ENCODE measurements at regions not wholly inside any gene's neighbourhood (a gene's known extent, or its start where the extent isn't known, plus 50 kb on each side); places are given as distances from the start of the nearest gene placed in this dataset.

GRCh38 chr18:55886886-55887285, 298.9 kb upstream of the TCF4 start:
- no peak for TF ChIP-seq JUND (IDR thresholded peaks at IDR 0.05; ENCODE audit: low read depth)
- in situ Hi-C loops (cut with HindIII; ENCODE audit: low pct_unique_long_range_greater_than_20kb, low sequenced_read_pairs), result no loop called here
- DNase-seq (ENCODE audit: low read depth in 1 of 2, low spot score in 1 of 2), result no peak

DNA sequence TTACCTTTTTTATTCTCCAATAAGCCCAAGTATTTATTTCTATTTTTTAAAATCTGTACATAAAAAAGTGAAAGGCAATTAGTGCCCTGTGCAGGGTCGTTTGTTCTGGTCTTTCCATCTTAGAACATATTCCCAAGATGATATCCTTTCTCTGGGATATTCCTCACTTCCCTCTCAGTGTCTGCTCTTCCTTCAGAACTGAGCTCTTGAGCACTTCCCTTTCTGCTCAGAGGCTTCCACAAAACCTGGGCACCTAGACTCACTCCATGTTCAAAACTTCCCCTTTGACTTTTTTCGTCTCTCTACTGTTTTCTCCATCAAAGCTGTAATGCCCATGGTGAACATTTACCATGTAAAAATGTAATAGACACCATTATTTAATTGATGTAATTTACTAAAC, 296.5 kb upstream of the TCF4 start:
- in situ Hi-C loops (cut with HindIII; ENCODE audit: low pct_unique_long_range_greater_than_20kb, low sequenced_read_pairs), result no loop called here
- DNase-seq (ENCODE audit: low read depth in 1 of 2, low spot score in 1 of 2), result no peak

DNA sequence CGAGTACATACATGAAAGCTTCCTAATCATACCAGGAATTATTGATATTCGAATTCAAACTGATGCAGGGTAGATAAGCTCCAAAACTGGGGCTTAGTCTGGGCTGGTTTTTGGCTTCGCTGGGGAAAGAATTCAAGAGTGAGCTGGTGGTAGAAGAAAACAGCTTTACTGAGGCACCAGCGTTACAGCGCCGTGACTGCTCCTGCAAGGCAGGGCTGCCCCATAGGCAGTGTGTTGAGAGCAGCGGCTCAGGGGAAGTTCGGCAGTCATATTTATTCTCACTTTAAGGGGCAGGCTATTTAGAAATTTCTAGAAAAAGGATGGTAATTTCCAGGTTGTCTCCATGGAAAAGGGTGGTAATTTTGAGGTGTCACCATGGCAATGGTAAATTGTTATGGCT, 292.6 kb upstream of the TCF4 start:
- TF ChIP-seq JUND (IDR thresholded peaks at IDR 0.05; ENCODE audit: low read depth), result no peak
- in situ Hi-C loops (cut with HindIII; ENCODE audit: low pct_unique_long_range_greater_than_20kb, low sequenced_read_pairs), result no loop called here
- DNase-seq (ENCODE audit: low read depth in 1 of 2, low spot score in 1 of 2), result no peak

More for the DNA sequence above, 296.5 kb upstream of the TCF4 start:
- no peak for TF ChIP-seq JUND (IDR thresholded peaks at IDR 0.05; ENCODE audit: low read depth)

DNA sequence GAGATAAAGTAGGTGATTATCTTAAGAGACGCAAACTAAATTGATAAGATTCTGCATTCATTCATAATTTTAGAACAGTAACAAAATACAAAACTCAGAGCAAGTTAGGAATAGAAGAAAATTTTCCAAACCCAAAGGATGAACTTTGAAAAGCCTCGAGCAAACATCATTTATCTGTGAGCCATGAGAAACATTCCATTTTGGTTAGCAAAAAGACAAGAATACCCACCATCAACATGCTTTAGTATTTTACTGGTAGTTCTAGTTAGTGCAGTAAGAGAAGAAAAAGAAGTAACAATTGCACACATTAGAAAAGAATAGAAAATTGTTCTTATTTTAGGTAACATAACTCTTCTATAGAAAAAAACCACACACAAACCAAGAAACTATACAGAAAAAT, 291.3 kb upstream of the TCF4 start:
- in situ Hi-C loops (cut with HindIII; ENCODE audit: low pct_unique_long_range_greater_than_20kb, low sequenced_read_pairs), result no loop called here
- no peak for DNase-seq (ENCODE audit: low read depth in 1 of 2, low spot score in 1 of 2)
- no peak for TF ChIP-seq JUND (IDR thresholded peaks at IDR 0.05; ENCODE audit: low read depth)

GRCh38 chr18:55878224-55878623, 290.2 kb upstream of the TCF4 start:
- DNase-seq (ENCODE audit: low read depth in 1 of 2, low spot score in 1 of 2), result no peak

GRCh38 chr18:55877321-55877720, 289.3 kb upstream of the TCF4 start:
- DNase-seq (ENCODE audit: low read depth in 1 of 2, low spot score in 1 of 2), result no peak
- TF ChIP-seq JUND (IDR thresholded peaks at IDR 0.05; ENCODE audit: low read depth), result no peak
- in situ Hi-C loops (cut with HindIII; ENCODE audit: low pct_unique_long_range_greater_than_20kb, low sequenced_read_pairs), result no loop called here

More at GRCh38 chr18:55878224-55878623, 290.2 kb upstream of the TCF4 start:
- in situ Hi-C loops (cut with HindIII; ENCODE audit: low pct_unique_long_range_greater_than_20kb, low sequenced_read_pairs), result no loop called here
- no peak for TF ChIP-seq JUND (IDR thresholded peaks at IDR 0.05; ENCODE audit: low read depth)

DNA sequence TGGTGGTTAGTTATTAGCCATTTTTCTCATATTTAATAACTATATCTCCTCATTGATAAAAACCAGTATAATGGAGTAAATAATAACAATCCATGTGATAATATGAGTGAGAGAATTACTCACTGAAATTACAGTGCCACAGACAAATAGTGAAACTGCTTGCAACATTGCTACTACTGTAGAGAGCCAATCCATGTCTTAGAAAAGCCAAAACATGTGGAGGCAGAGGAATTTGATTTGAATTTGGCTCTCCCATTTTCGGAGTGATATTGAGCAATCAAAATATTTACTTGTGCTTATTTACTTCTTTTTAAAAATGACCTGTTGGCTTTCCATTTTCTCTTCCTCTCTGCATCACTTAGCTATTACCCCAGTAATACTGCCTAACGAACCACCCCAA, 288.3 kb upstream of the TCF4 start:
- in situ Hi-C loops (cut with HindIII; ENCODE audit: low pct_unique_long_range_greater_than_20kb, low sequenced_read_pairs), result no loop called here
- no peak for TF ChIP-seq JUND (IDR thresholded peaks at IDR 0.05; ENCODE audit: low read depth)
- no peak for DNase-seq (ENCODE audit: low read depth in 1 of 2, low spot score in 1 of 2)

- no peak for DNase-seq (ENCODE audit: low read depth in 1 of 2, low spot score in 1 of 2)
- in situ Hi-C loops (cut with HindIII; ENCODE audit: low pct_unique_long_range_greater_than_20kb, low sequenced_read_pairs), result no loop called here
- no peak for TF ChIP-seq JUND (IDR thresholded peaks at IDR 0.05; ENCODE audit: low read depth)
Observed at GRCh38 chr18:55875371-55875901, 287.4 kb upstream of the TCF4 start.

DNA sequence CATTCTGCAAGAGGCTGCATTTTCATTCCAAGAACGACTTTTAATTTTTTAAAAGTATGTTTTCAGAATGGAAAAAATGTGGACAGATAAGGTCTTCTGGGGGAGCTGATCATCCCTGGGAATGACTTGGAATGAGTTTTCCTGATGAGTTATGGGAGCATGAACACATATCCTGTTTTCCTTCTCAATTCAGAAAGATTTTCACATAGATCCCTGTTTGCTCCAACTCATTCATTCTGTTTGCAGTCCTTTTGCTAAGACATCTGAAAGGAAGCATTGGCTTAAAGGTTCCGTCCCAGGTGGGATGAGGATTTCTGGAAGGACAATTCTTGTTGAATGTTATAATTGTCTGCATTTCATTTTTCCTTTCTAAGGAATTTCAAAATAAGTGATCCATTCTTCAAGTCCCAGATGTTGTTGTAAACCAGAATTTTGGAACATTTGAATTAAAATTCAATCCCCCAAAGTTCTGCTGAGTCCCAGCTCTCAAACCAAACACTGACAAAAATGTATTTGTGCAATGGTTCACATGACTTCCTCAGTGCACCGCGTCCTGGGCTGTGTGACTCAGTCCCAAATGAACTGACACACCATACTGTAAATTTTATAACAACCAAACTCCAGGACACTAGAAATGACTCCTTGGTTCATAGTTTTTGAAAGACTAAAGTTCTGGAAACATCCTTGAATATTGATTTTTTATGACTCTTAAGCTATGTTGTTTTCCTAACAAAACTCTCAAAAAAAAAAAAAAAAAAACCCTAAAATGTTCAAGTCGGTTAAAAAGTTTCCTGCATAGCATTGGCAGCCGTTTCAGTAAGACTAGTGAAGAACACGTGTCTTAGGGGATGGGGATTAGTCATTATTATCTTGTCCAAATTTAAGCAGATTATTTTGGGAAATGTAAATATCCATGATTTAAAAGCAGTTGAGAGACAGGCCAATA, 281.8 kb upstream of the TCF4 start:
- in situ Hi-C loops (cut with HindIII; ENCODE audit: low pct_unique_long_range_greater_than_20kb, low sequenced_read_pairs), result no loop called here
- no peak for DNase-seq (ENCODE audit: low read depth in 1 of 2, low spot score in 1 of 2)

GRCh38 chr18:55868909-55869308, 280.9 kb upstream of the TCF4 start:
- in situ Hi-C loops (cut with HindIII; ENCODE audit: low pct_unique_long_range_greater_than_20kb, low sequenced_read_pairs), result no loop called here
- DNase-seq (ENCODE audit: low read depth in 1 of 2, low spot score in 1 of 2), result no peak
- TF ChIP-seq JUND (IDR thresholded peaks at IDR 0.05; ENCODE audit: low read depth), result no peak

More for the DNA sequence above, 281.8 kb upstream of the TCF4 start:
- TF ChIP-seq JUND (IDR thresholded peaks at IDR 0.05; ENCODE audit: low read depth), result no peak

DNA sequence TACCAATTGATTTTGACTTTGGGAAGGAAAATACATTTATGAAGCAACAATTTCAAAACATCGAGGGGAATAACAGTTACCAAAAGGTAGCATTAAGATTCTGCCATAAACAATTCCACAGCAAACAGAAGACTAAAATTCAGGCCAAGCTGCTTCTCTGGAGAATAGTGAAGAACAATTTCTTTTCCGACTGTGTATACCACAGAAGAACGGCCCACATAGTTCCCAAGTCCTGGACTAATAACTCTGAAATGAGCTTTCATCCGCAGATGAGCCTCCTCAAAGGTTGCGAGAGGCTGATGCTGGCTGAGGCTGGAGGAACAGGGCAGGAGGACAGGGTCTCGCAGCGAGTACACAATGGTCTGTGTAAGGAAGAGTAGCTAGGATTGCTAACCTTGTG, 278.9 kb upstream of the TCF4 start:
- in situ Hi-C loops (cut with HindIII; ENCODE audit: low pct_unique_long_range_greater_than_20kb, low sequenced_read_pairs), result no loop called here

GRCh38 chr18:55866006-55866405, 278.0 kb upstream of the TCF4 start:
- DNase-seq (ENCODE audit: low read depth in 1 of 2, low spot score in 1 of 2), result no peak
- in situ Hi-C loops (cut with HindIII; ENCODE audit: low pct_unique_long_range_greater_than_20kb, low sequenced_read_pairs), result no loop called here
- TF ChIP-seq JUND (IDR thresholded peaks at IDR 0.05; ENCODE audit: low read depth), result no peak

More for the DNA sequence above, 278.9 kb upstream of the TCF4 start:
- no peak for TF ChIP-seq JUND (IDR thresholded peaks at IDR 0.05; ENCODE audit: low read depth)
- no peak for DNase-seq (ENCODE audit: low read depth in 1 of 2, low spot score in 1 of 2)

- TF ChIP-seq JUND (IDR thresholded peaks at IDR 0.05; ENCODE audit: low read depth), result no peak
- in situ Hi-C loops (cut with HindIII; ENCODE audit: low pct_unique_long_range_greater_than_20kb, low sequenced_read_pairs), result no loop called here
- DNase-seq (ENCODE audit: low read depth in 1 of 2, low spot score in 1 of 2), result no peak
Observed at GRCh38 chr18:55864281-55864680, 276.3 kb upstream of the TCF4 start.
